ENCODE measurements at regions not wholly inside any gene's neighbourhood (a gene's known extent, or its start where the extent isn't known, plus 50 kb on each side); places are given as distances from the start of the nearest gene placed in this dataset.

DNA sequence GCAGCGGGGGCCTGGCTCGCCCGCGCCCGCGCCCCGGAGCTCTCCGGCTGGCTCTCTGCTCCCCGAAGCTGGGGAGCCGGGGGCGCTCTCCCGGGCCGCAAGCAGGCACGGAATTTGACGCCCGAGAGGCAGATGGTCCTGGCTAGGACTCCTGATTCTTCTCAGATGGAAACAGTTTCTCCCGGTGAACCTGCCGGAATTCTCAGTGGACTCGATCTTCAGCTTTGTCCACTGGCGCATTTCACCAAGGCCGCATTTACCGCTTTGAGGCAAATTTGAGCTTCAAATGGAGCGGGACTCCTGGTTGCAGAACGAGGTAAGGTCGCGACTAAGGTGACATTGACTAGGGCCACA, 305.7 kb upstream of the KCNN2 start:
- no peak for ATAC-seq
- no peaks in the 10 kb centered on the region for H3K9me3 ChIP-seq (ENCODE audit: control insufficient read depth, insufficient read depth, low read depth, low read length)
- CTCF ChIA-PET, result no interaction called here
- no peaks in the 10 kb centered on the region for H3K4me1 ChIP-seq (ENCODE audit: control insufficient read depth, insufficient read depth, low read length)
- H3K27ac ChIP-seq (ENCODE audit: low read length), result no peak overlapping the region
- H3K27me3 ChIP-seq (ENCODE audit: control insufficient read depth, insufficient read depth, low read length), result peaks cover 2% of the 10 kb centered on the region; the same call in 1 of the 2 replicates
- no peak for DNase-seq (ENCODE audit: low read depth, low spot score)
- H3K4me3 ChIP-seq (ENCODE audit: low read depth in 2 of 2, low read length in 2 of 2), result no peak overlapping the region
- no TSS peak for BruUV-seq (replicated peaks)
- POLR2A ChIA-PET, result no interaction called here
- intact Hi-C loops (cut with micrococcal nuclease; ENCODE audit: unreplicated experiment), result no loop called here
- TF ChIP-seq POLR2AphosphoS5 (IDR thresholded peaks at IDR 0.05; ENCODE audit: low read depth, low read length) (no peak), SIN3A (IDR thresholded peaks at IDR 0.05; ENCODE audit: borderline replicate concordance, insufficient read depth, low read depth, low read length) (no peak), TCF7L2 (IDR thresholded peaks at IDR 0.05; ENCODE audit: low read depth, low read length) (no peak)
- TF ChIP-seq, protein P1, sequence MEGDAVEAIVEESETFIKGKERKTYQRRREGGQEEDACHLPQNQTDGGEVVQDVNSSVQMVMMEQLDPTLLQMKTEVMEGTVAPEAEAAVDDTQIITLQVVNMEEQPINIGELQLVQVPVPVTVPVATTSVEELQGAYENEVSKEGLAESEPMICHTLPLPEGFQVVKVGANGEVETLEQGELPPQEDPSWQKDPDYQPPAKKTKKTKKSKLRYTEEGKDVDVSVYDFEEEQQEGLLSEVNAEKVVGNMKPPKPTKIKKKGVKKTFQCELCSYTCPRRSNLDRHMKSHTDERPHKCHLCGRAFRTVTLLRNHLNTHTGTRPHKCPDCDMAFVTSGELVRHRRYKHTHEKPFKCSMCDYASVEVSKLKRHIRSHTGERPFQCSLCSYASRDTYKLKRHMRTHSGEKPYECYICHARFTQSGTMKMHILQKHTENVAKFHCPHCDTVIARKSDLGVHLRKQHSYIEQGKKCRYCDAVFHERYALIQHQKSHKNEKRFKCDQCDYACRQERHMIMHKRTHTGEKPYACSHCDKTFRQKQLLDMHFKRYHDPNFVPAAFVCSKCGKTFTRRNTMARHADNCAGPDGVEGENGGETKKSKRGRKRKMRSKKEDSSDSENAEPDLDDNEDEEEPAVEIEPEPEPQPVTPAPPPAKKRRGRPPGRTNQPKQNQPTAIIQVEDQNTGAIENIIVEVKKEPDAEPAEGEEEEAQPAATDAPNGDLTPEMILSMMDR (IDR thresholded peaks at IDR 0.05), result no peak
- in situ Hi-C loops (cut with HindIII; ENCODE audit: low pct_unique_long_range_greater_than_20kb, low sequenced_read_pairs), result no loop called here
- H3K36me3 ChIP-seq (ENCODE audit: control insufficient read depth, insufficient read depth, low read length), result no peaks in the 10 kb centered on the region

DNA sequence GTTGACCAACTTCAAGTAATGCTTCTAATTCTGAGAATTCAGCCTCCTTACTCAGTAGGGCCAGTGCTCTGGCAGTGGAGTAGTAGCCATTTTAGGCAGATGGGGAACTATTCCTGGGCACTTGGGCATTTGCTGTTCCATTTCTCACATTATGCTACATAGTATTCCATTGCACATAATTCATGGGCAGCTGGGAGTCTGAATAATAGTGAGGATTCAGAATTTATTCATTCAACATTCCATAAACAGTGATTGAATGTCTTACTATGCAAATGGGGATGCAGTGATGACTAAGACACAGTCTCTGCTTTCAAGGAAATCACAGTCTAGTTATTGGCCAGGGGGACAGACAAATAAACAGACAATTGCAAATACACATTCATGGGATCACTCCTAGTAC, 301.0 kb upstream of the KCNN2 start:
- Histone ChIP-seq H3K27me3 (ENCODE audit: control insufficient read depth, insufficient read depth, low read length) (no peaks in the 10 kb centered on the region), H3K4me3 (ENCODE audit: low read depth in 2 of 2, low read length in 2 of 2) (no peak overlapping the region), H3K27ac (ENCODE audit: low read length) (no peak overlapping the region), H3K9me3 (ENCODE audit: control insufficient read depth, insufficient read depth, low read depth, low read length) (no peaks in the 10 kb centered on the region), H3K4me1 (ENCODE audit: control insufficient read depth, insufficient read depth, low read length) (no peaks in the 10 kb centered on the region), H3K36me3 (ENCODE audit: control insufficient read depth, insufficient read depth, low read length) (no peaks in the 10 kb centered on the region)
- no TSS peak for BruUV-seq (replicated peaks)
- DNase-seq (ENCODE audit: low read depth, low spot score), result no peak
- ChIA-PET POLR2A (no interaction called here), CTCF (no interaction called here)
- TF ChIP-seq POLR2AphosphoS5 (IDR thresholded peaks at IDR 0.05; ENCODE audit: low read depth, low read length) (no peak), SIN3A (IDR thresholded peaks at IDR 0.05; ENCODE audit: borderline replicate concordance, insufficient read depth, low read depth, low read length) (no peak), TCF7L2 (IDR thresholded peaks at IDR 0.05; ENCODE audit: low read depth, low read length) (no peak)
- TF ChIP-seq, protein P2, sequence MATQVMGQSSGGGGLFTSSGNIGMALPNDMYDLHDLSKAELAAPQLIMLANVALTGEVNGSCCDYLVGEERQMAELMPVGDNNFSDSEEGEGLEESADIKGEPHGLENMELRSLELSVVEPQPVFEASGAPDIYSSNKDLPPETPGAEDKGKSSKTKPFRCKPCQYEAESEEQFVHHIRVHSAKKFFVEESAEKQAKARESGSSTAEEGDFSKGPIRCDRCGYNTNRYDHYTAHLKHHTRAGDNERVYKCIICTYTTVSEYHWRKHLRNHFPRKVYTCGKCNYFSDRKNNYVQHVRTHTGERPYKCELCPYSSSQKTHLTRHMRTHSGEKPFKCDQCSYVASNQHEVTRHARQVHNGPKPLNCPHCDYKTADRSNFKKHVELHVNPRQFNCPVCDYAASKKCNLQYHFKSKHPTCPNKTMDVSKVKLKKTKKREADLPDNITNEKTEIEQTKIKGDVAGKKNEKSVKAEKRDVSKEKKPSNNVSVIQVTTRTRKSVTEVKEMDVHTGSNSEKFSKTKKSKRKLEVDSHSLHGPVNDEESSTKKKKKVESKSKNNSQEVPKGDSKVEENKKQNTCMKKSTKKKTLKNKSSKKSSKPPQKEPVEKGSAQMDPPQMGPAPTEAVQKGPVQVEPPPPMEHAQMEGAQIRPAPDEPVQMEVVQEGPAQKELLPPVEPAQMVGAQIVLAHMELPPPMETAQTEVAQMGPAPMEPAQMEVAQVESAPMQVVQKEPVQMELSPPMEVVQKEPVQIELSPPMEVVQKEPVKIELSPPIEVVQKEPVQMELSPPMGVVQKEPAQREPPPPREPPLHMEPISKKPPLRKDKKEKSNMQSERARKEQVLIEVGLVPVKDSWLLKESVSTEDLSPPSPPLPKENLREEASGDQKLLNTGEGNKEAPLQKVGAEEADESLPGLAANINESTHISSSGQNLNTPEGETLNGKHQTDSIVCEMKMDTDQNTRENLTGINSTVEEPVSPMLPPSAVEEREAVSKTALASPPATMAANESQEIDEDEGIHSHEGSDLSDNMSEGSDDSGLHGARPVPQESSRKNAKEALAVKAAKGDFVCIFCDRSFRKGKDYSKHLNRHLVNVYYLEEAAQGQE (IDR thresholded peaks at IDR 0.05; ENCODE audit: insufficient read depth in 1 of 2, low read depth in 2 of 2, low read length in 1 of 2), result no peak
- TF ChIP-seq, protein P1 (IDR thresholded peaks at IDR 0.05), result no peak
- ATAC-seq, result no peak
- in situ Hi-C loops (cut with HindIII; ENCODE audit: low pct_unique_long_range_greater_than_20kb, low sequenced_read_pairs), result no loop called here
- intact Hi-C loops (cut with micrococcal nuclease; ENCODE audit: unreplicated experiment), result no loop called here

Data from Panc1 (cell line).